Neuron (in vitro differentiated cells): ENCODE measurements at regions not wholly inside any gene's neighbourhood (a gene's known extent, or its start where the extent isn't known, plus 50 kb on each side); places are given as distances from the start of the nearest gene placed in this dataset.
"Not testable (repeated sequence)": the region's sequence is repeated elsewhere in the genome, so short reads cannot be mapped to it uniquely, and the experiment has no call there.

Experiments
- H2AFZ ChIP-seq: one replicate; pipeline ENCODE4 v1.6.1; 2013; ENCODE audit warnings: low read depth, mild to moderate bottlenecking, inconsistent platforms, low read length, moderate library complexity
- H3K27me3 ChIP-seq: one replicate; pipeline ENCODE4 v1.6.1; 2013; ENCODE audit warnings: low read length; ENCODE audit not compliant: insufficient read depth
- H3K36me3 ChIP-seq: one replicate; pipeline ENCODE4 v1.6.1; 2013; ENCODE audit warnings: low read length; ENCODE audit not compliant: insufficient read depth
- H3K4me1 ChIP-seq: one replicate; pipeline ENCODE4 v1.6.1; 2013; ENCODE audit warnings: low read length; ENCODE audit not compliant: insufficient read depth
- H3K4me3 ChIP-seq: 2 replicates; pipeline ENCODE4 v1.5.1; 2013; ENCODE audit warnings: mild to moderate bottlenecking, low read length, moderate library complexity
- H3K9me3 ChIP-seq: one replicate; pipeline ENCODE4 v1.6.1; 2013; ENCODE audit warnings: low read length

DNA sequence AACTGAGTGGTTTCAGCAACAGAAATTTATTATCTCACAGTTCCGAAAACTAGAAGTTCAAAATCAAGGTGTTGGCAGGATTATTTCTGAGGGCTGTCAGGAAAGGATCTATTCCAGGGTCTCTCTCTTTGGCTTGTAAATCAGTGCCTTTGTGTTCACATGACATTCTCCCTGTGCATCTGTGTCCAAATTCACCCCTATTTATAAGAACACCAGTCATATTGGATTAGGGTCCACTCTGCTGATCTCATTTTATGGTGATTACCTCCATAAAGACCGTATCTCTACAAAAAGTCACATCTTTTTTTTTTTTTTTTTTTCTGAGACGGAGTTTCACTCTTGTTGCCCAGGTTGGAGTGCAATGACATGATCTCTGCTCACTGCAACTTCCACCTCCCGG is 68.6 kb upstream of the MARCKS start:
- Histone ChIP-seq H3K4me1 (peaks cover 3% of the 10 kb centered on the region), H3K27me3 (no peaks in the 10 kb centered on the region), H3K9me3 (peaks cover 2% of the 10 kb centered on the region), H3K4me3 (no peak overlapping the region), H2AFZ (no peak overlapping the region), H3K36me3 (no peaks in the 10 kb centered on the region)

DNA sequence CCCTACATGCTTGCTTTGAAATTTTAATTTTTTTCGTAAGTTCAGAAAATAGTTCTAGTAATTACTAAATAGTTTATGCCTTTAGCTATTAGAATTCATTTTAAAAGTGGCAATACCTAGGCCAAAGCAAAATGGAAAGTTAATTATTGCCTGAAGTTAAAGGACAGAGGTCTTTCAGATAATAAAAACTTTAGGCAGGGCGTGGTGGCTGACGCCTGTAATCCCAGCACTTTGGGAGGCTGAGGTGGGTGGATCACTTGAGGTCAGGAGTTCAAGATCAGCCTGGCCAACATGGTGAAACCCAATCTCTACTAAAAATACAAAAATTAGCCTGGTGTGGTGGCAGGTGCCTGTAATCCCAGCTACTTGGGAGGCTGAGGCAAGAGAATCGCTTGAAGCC is 65.9 kb upstream of the MARCKS start:
- H3K27me3 ChIP-seq, H3K4me3 ChIP-seq, H3K4me1 ChIP-seq, H2AFZ ChIP-seq, H3K9me3 ChIP-seq, H3K36me3 ChIP-seq: not testable (repeated sequence)

DNA sequence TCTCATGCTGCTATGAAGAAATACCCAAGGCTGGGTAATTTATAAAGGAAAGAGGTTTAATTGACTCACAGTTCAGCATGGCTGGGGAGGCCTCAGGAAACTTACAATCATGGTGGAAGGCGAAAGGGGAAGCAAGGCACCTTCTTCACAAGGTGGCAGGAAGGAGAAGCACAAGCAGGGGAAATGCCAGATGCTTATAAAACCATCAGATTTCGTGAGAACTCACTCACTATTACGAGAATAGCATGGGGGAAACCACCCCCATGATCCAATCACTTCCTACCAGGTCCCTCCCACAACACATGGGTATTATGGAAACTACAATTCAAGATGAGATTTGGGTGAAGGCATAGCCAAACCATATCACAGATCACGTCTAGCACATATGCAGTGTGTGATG is 61.8 kb upstream of the MARCKS start:
- H3K36me3 ChIP-seq, H3K4me3 ChIP-seq, H3K4me1 ChIP-seq, H2AFZ ChIP-seq, H3K27me3 ChIP-seq, H3K9me3 ChIP-seq: not testable (repeated sequence)

DNA sequence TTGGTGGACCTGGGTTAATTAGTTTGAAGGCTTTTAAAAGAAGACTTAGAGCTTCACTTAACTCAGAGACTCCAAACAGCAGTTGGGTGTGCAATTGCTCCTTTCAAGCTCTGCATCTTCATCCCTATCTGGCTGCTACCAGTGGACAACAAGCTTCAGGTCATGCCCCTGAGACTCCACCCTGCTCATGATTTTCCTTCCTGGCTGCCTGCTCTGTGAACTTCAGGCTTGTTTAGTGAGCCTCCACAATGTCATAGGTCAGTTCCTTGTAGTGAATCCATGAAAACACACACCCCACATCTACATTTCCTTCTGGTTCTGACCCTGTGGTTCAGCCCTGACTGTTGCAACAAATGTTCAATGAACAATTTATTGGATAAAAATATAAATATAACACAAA is 61.1 kb upstream of the MARCKS start:
- H3K27me3 ChIP-seq: no peaks in the 10 kb centered on the region
- no peak overlapping the region for H3K4me3 ChIP-seq
- no peak overlapping the region for H2AFZ ChIP-seq
- no peaks in the 10 kb centered on the region for H3K36me3 ChIP-seq
- peaks cover 2% of the 10 kb centered on the region for H3K9me3 ChIP-seq
- H3K4me1 ChIP-seq: no peaks in the 10 kb centered on the region

DNA sequence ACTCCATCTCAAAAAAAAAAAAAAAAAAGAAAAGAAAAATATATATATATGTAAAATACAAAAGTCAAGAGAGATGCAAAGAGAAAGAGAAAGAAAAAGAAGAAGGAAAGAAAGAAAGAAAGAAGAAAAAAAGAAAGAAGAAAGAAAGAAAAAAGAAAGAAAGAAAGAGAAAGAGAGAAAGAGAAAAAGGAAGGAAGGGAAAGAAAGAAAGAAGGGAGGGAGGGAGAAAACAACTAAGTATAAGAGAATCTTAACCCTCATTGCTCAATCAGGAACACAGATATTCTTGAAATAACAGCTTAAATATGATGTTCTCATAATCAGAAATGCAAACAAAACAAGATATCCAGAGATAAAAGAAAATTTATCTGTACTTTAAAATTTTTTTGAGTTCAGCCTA is 54.4 kb upstream of the MARCKS start:
- Histone ChIP-seq H3K4me1 (no peaks in the 10 kb centered on the region), H3K27me3 (no peaks in the 10 kb centered on the region), H3K36me3 (no peaks in the 10 kb centered on the region), H3K9me3 (no peaks in the 10 kb centered on the region), H3K4me3 (no peak overlapping the region), H2AFZ (no peak overlapping the region)

DNA sequence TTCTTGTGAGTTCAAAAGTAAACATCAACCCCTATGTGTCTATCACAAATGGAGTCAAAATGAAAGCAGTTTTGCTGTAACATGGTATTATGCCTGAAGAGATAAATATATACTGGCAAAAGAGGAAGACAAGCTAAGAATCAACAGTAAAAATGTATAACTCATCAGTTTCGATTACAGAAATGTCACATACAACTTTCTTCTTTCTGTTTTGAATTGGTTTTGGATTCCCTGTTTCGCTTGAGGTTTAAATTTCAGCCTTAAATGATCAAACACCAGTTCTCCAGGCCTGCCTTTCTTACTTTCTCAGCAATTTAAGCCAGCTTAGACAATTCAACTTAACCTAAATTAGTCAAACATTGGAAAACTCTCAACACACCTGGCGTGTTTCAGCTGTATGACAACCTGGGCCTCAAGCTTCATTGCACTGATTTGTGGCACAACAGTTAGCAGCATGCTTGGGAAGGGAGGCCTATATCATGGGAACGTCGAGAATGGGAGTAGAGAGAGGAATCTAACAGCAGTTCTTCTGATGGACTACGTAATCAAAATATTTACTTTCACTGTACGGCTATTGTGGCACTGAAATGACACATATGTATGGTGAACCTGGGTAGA is 51.9 kb upstream of the MARCKS start:
- no peaks in the 10 kb centered on the region for H3K27me3 ChIP-seq
- no peaks in the 10 kb centered on the region for H3K36me3 ChIP-seq
- no peak overlapping the region for H2AFZ ChIP-seq
- no peaks in the 10 kb centered on the region for H3K9me3 ChIP-seq
- H3K4me1 ChIP-seq: no peaks in the 10 kb centered on the region
- H3K4me3 ChIP-seq: no peak overlapping the region

DNA sequence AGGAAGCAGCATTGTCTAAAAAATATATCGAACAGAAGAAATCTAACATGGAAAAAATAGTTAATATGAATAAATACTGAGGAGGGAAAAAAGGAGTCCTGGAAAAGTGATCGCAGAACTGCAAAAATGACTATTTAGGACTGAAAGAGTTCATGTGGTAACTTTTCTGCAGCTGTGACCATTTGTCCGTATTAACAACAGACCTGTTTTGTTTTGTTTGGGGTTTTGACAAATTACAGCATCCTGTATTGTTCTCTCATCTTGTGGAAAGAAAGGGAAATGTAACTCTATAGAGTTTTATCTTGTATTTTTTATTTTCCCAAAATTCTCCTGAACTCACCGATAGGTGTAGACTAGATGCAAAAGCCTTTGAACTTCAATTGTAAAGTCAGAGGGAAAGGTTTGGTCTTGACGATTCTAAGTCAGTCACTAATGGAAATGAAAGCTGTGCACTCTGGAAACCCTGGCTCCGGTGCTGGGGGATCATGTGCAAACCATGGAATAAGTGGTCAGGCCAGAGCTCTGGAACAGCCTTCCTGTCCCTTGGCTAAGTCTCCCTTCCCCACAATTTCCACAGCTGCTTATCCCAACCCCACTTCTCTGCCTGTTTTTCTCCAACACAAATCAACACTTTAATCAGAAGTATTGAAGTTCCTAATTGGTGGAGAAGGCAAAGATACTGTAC is 51.2 kb upstream of the MARCKS start:
- Histone ChIP-seq H3K4me3 (no peak overlapping the region), H3K4me1 (no peaks in the 10 kb centered on the region), H2AFZ (no peak overlapping the region), H3K9me3 (no peaks in the 10 kb centered on the region), H3K27me3 (no peaks in the 10 kb centered on the region), H3K36me3 (no peaks in the 10 kb centered on the region)
